HG02642 (cell line): ENCODE measurements at regions not wholly inside any gene's neighbourhood (a gene's known extent, or its start where the extent isn't known, plus 50 kb on each side); places are given as distances from the start of the nearest gene placed in this dataset.
A peak's percentile ranks its signal among the peaks of the same experiment; 100 is the strongest.

Experiments
- ATAC-seq: cut with Tn5 transposase; IDR thresholded peaks from one replicate; pipeline ENCODE4 v1.9.1; 2021; ENCODE audit warnings: mild to moderate bottlenecking; ENCODE audit not compliant: unreplicated experiment, poor library complexity

GRCh38 chr10:61319386-61320256, 133.6 kb downstream of the TMEM26 start:
- ATAC-seq = no peak

- ATAC-seq = no peak
Measured at GRCh38 chr10:61318429-61318828, 134.8 kb downstream of the TMEM26 start.

- no peak for ATAC-seq
Measured at GRCh38 chr10:61317706-61318105, 135.5 kb downstream of the TMEM26 start.

GRCh38 chr10:61316676-61317265, 136.4 kb downstream of the TMEM26 start:
- ATAC-seq = no peak

GRCh38 chr10:61314273-61314672, 138.9 kb downstream of the TMEM26 start:
- ATAC-seq = no peak

DNA sequence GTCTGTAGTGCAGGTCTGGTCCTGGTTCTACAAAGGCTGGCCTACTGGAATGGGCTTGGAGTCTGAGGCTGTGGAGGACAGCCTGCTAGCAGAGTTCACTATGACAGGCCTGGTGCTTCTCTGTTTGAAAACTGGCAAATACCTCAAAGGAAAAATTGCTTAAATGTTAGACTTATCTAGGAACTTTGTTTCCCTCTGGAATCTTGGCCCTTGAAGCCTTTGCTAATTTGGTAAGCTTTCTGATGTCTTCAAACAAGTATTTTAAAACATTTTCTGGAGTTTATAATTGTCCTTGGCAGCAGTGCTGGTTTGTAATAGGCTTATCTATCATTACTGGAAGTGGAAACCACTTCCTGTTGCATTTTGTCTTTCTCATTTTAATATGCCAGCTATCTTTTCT, 139.7 kb downstream of the TMEM26 start:
- ATAC-seq = no peak

DNA sequence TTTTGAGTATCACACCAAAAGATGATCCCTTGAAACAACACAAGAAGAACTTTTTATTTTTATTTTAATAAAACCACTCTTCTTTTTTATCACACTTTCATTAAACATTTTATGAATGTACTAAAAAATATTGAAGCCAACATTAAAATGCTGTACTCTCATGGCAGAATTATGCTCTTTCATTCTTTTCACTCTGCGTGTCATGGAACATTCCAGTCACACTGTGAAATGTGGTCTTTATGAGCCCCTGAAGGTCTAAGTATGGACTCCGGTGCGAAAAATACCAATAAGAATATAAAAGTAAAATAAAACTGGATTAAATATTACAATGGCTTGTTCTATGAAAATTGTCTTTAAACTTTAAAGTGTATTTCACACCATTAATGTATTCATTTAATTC, 148.4 kb downstream of the TMEM26 start:
- ATAC-seq = no peak

GRCh38 chr10:61302124-61302523, 151.1 kb downstream of the TMEM26 start:
- no peak for ATAC-seq

- no peak for ATAC-seq
Measured at GRCh38 chr10:61301575-61301974, 151.6 kb downstream of the TMEM26 start.

DNA sequence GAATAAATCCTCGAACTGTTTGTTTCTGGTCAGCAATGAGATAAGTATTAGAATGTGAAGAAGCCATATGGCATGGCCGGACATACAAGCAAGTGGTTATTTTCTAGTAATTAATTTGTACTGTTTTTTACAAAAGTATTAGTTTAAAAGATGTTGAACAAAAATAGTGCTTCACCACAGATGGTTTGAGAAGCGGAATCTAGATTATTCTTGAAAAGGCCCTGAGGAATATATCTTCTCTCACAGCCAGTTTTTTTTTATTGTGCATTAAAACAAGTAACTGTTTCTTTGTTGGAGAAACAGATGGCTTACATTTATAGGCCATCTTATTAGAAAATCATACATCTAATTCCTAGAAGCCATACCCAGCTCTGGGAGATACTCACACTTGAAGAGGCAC, 153.3 kb downstream of the TMEM26 start:
- ATAC-seq = no peak

DNA sequence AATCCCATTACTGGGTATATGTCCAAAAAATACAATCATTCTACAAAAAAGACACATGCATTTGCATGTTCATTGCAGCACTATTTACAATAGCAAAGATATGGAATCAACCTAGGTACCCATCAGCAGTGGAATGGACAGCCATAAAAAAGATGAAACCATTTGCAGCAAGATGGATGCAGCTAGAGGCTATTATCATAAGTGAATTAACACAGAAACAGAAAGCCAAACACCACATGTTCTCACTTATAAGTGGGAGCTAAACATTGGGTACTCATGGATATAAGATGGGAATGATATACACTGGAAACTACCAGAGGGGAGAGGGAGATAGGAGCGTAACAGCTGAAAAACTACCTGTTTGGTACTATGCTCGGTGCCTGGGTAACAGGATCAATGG, 154.0 kb downstream of the TMEM26 start:
- no peak for ATAC-seq

GRCh38 chr10:61298194-61298593, 155.0 kb downstream of the TMEM26 start:
- ATAC-seq = no peak

- ATAC-seq = no peak
Measured at GRCh38 chr10:61296161-61296560, 157.0 kb downstream of the TMEM26 start.

GRCh38 chr10:61294131-61294530, 159.1 kb downstream of the TMEM26 start:
- ATAC-seq = no peak

DNA sequence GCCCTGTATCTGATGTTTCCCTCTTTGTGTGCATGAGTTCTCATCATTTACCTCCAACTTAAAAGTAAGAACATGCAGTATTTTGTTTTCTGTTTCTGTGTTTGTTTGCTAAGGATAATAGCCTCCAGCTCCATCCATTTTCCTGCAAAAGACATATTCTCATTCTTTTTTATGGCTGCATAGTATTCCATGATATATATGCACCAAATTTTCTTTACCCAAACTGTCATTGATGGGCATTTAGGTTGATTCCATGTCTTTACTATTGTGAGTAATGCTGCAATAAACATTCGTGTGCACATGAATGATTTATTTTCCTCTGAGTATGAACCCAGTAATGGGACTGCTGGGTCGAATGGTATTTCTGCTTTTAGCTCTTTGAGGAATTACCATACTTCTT, 163.4 kb downstream of the TMEM26 start:
- ATAC-seq = no peak

DNA sequence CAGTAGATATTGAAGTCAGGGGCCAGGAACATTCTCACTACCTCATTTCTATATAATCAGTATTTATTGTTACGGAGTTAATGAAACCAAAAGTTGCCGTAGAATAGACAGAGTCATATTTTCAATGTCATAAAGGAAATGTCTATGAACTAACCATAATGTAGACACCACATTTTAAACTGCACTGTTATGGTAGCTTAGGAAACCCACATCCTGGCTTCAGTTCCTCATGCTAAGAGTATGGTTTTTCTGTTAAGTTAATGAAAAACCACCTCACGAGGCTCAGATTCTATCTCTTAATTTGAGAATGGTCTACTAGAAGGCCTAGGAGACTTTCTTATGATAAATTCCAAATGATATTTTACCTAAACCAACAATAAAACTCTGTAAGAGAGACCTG, 166.5 kb downstream of the TMEM26 start:
- ATAC-seq = peak; percentile 100

- no peak for ATAC-seq
Measured at GRCh38 chr10:61285749-61286148, 167.4 kb downstream of the TMEM26 start.

DNA sequence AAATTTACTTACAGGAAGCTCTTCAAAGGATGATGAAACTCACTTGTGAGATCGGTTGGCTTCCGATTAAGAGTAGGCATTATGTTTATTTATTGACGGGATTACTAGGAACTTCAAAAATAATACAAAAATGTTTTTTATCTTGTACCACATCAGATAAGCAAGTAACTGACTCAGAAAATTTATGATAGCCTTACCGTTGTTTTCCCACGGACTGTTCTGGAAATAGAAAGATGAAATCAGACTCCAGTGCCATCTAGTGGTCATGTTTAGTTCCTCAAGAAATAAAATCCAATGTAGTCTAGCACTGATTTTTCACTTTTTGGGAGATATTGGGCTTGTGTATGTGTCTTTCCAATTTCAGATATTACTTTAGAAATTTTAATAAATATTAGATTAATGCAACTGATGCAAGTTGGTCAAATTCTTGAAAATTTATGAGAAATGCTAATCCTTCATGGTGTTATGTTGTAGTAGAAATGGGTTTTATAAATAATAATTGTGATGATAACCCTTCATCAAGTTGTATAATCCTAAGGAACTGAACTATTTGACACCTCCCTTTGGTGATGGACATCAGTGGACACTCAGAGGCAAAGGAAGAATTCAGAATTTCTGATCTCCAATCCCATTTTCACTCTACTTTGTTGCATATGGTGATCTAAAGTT, 168.8 kb downstream of the TMEM26 start:
- no peak for ATAC-seq

GRCh38 chr10:61283481-61284221, 169.5 kb downstream of the TMEM26 start:
- ATAC-seq = no peak

DNA sequence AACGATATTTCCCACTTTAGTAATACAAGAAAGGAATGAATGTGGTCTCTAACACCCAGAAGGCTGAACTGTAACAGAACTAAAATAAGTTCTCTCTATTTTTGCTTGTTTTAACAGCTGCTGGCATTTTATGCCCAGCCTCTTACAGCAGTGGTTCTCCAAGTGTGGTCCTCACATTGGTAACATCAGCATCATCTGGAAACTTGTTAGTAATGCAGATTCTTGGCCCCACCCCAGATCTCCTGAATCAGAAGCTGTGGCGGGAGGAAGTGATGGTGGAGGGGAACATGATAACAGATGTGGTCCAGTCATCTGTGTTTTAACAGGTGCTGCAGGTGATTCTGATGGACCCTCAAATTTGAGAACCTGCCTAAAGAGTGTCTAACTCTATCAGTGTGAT, 170.1 kb downstream of the TMEM26 start:
- no peak for ATAC-seq

GRCh38 chr10:61280303-61280702, 172.9 kb downstream of the TMEM26 start:
- ATAC-seq = no peak
